ENCODE measurements at regions not wholly inside any gene's neighbourhood (a gene's known extent, or its start where the extent isn't known, plus 50 kb on each side); places are given as distances from the start of the nearest gene placed in this dataset.

DNA sequence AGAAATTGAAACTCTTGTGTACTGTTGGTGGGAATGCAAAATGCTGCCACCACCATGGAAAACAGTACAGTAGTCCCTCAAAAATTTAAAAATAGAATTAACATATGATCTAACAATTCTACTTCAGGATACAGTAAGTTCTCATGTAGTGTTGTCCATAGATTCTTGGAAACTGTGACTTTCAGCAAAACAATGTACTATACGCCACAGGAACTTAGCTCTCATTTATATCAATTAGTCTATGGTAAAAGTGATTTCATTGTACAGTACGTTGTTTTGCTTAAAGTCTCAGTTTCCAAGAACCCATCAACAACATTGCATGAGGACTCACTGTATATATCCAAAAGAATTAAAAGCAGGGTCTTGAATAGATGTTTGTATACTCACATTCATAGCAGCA, 233.5 kb upstream of the GAS1 start:
- Mint-ChIP-seq H3K27ac (no peak overlapping the region), H3K27me3 (peaks cover 10% of the 10 kb centered on the region), H3K36me3 (peaks cover 5% of the 10 kb centered on the region), H3K4me1 (ENCODE audit: unreplicated experiment) (peaks cover 19% of the 10 kb centered on the region), H3K9me3 (peaks cover 18% of the 10 kb centered on the region), H3K4me3 (no peak overlapping the region)
- no peak for TF ChIP-seq CTCF (conservative IDR thresholded peaks at IDR 0.05)
- DNase-seq (ENCODE audit: extremely low spot score, unreplicated experiment): no peak

- H3K9me3 Mint-ChIP-seq: peaks cover 18% of the 10 kb centered on the region
- TF ChIP-seq CTCF (conservative IDR thresholded peaks at IDR 0.05): no peak
- no peak overlapping the region for H3K4me3 Mint-ChIP-seq
- peaks cover 19% of the 10 kb centered on the region for H3K4me1 Mint-ChIP-seq (ENCODE audit: unreplicated experiment)
- no peak for DNase-seq (ENCODE audit: extremely low spot score, unreplicated experiment)
- no peak overlapping the region for H3K27ac Mint-ChIP-seq
- H3K27me3 Mint-ChIP-seq: peaks cover 5% of the 10 kb centered on the region
- peaks cover 5% of the 10 kb centered on the region for H3K36me3 Mint-ChIP-seq
These were observed 234.4 kb upstream of the GAS1 start for GRCh38 chr9:87181670-87182069.

DNA sequence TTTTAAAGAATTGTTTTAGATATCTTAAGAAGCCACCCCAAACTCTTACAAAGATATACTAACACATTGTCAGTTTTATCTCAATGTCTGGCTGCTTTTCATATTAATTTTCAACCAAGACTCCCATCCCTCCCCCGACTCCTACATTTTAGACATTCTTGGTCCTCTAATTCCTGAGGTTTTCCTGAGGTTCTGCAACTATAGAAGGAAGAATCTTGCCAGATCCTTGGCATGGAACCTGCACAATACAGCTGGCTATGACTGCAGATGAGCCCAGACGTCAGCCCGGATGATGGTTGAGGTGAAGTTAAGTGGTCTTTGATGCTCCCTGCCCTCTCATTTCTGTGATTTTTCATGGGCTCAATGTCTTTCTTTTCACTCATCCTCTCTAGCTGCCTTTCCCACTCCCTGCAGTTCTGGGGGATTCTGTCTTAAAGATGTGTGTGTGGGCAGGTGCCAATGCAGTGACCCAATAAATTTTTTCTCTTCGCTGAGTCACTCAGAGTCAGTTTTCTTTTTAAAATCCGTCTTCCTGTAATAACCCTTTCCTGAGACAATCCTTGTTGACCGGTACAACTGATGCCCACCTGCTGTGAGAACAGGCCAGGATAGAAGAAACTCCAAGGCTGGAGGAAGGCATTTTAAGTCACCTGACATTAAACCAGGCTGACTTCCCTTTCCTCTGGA, 237.8 kb upstream of the GAS1 start:
- TF ChIP-seq CTCF (conservative IDR thresholded peaks at IDR 0.05): no peak
- Mint-ChIP-seq H3K27ac (no peak overlapping the region), H3K36me3 (no peaks in the 10 kb centered on the region), H3K27me3 (peaks cover 14% of the 10 kb centered on the region), H3K4me3 (no peak overlapping the region), H3K4me1 (ENCODE audit: unreplicated experiment) (peaks cover 12% of the 10 kb centered on the region), H3K9me3 (peaks cover 10% of the 10 kb centered on the region)
- no peak for DNase-seq (ENCODE audit: extremely low spot score, unreplicated experiment)

DNA sequence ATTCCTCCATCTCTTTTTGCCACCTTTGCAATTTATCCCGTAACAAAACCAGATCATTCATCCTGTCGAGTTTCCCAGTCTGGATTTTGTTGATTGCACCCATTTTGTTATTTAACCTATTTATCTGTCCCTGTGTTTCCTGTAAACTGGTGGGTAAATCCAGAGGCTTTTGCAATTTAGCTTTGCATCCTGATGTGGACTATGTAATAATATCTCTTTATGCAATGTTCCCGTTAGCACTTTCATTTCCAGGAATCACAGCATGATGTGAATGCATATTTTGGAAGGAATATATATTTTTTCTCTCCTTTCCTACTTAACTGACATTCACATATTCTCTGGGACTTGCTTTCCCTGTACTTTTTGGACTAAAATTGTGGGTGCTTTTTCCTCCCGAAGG, 240.3 kb upstream of the GAS1 start:
- Mint-ChIP-seq H3K9me3 (peaks cover 6% of the 10 kb centered on the region), H3K36me3 (no peaks in the 10 kb centered on the region), H3K4me3 (no peak overlapping the region), H3K27ac (no peak overlapping the region), H3K4me1 (ENCODE audit: unreplicated experiment) (peaks cover 8% of the 10 kb centered on the region), H3K27me3 (peaks cover 18% of the 10 kb centered on the region)
- no peak for TF ChIP-seq CTCF (conservative IDR thresholded peaks at IDR 0.05)
- no peak for DNase-seq (ENCODE audit: extremely low spot score, unreplicated experiment)

- peaks cover 23% of the 10 kb centered on the region for H3K27me3 Mint-ChIP-seq
- TF ChIP-seq CTCF (conservative IDR thresholded peaks at IDR 0.05): no peak
- DNase-seq (ENCODE audit: extremely low spot score, unreplicated experiment): no peak
- no peak overlapping the region for H3K4me3 Mint-ChIP-seq
- H3K9me3 Mint-ChIP-seq: peaks cover 5% of the 10 kb centered on the region
- no peaks in the 10 kb centered on the region for H3K36me3 Mint-ChIP-seq
- H3K4me1 Mint-ChIP-seq (ENCODE audit: unreplicated experiment): peaks cover 8% of the 10 kb centered on the region
- no peak overlapping the region for H3K27ac Mint-ChIP-seq
These were observed 241.7 kb upstream of the GAS1 start for GRCh38 chr9:87189006-87189405.
